HUDEP-2 (cell line): ENCODE measurements at regions not wholly inside any gene's neighbourhood (a gene's known extent, or its start where the extent isn't known, plus 50 kb on each side); places are given as distances from the start of the nearest gene placed in this dataset.

Experiments
- DNase-seq, 76 experiments: peaks; one replicate each; lab custom pipeline; 2025; ENCODE audit not compliant: unreplicated experiment in 76 of 76; lab: John Stamatoyannopoulos, UW

DNA sequence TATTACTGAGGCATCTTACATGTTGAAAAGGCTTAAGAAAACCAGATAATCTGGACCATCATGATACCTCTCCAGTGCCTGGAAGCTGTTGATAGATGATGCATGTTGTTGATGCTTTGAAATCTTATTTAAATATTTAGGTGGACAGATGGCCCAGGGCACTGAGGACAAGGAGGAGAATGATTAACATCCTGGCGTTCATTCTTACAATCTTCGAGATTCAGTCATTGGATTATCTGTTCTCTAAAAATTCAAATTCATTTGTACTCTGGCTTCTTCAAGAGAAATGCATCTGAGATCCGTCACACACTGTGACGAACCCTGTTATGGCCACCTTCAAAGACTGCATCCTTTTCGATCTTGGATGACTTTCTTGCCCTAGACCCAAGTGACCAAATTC, 121.3 kb upstream of the IGF1 start:
- no peak for DNase-seq

DNA sequence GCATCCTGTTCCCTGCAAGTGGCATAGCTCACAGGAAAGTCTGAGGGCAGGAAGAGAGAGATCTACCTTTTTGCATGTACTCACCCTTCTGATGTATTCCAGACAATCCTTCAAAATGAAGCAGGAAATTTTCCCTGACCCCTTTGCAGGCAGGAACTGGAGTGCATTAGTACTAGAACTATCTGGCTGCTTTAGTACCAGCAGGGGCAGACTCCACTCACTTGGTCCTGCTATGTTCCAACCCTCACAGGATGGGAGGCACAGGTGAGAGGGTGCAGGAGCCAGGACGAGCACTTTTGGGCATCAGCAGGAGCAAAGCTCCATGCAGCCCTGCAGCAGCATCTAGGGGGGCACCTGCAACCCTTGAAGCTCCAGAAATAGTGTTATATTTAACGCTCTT, 116.3 kb upstream of the IGF1 start:
- no peak for DNase-seq

DNA sequence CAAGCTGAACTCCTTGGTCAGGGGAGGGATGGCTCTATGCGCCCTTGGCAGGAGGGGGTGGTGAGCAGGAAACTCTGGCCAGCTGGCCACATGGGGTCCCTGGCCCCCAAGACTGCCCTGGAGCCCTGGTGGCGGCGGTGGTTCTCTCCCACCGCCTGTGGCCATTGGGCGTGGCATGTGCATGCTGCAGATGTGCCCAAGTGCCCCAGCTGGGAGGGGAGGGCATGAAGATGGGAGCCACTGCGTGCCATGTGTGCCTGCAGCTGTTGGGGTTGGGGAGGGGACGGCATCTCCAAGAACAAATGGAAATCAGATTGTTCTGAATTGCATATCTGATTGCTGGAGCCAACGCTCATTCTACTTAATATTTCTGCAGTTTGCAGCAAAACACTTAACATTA, 115.7 kb upstream of the IGF1 start:
- no peak for DNase-seq

DNA sequence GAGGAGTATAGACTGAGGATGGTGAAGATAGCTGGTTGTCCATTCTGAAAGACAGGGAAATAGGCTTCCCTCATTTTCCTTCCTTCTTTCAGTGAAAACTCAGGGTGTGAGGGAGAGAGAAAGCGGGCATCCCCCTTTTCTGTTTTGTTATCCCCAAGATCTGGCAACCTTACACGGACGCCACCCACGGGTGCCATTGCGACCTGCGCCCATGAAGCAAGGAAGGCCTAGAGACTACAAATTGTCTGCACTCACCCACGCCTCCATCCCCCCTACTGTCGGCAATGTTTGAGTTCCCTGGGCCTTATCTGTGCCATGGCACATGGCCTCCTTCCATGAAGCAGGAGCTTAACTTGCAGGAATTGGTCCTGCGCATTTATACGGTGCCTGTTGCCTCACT, 115.0 kb upstream of the IGF1 start:
- DNase-seq: no peak

DNA sequence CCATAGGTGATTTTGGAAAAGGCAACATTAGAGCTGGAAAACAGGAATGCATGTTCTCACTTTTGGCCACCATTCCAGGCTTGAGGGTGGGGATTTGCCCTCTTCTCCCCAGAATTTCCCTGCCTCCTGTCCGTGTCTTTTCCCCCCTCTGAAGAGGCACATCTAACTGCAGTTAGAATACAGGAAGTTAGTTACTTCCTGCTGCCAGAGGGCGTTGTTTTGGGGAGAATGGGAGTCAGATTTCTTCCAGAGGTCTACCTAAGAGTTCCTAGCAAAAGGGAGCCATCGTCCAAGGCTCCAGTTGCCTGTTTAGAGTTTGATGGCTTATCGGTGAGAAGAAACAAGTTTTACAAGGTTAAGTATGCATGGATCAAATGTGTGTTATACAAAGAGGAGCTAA, 112.8 kb upstream of the IGF1 start:
- DNase-seq: no peak

DNA sequence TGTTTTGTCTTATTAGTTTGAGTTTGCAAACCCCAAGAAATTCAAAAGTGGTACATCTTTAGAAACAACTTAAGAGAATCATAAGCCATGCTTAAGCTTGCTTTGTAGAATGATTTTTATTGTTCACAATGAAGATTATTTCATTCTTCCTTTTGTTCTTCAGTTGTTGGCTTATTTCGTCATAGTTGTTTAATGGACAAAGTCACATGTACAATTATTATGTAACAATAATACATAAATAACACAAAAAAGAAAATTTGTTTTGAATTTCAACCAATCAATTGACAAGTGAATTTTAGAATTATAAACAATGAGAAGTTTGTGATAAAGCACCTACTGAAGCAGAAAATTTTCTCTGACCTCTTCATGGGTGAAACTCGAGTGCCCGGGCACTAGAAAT, 111.8 kb upstream of the IGF1 start:
- no peak for DNase-seq

DNA sequence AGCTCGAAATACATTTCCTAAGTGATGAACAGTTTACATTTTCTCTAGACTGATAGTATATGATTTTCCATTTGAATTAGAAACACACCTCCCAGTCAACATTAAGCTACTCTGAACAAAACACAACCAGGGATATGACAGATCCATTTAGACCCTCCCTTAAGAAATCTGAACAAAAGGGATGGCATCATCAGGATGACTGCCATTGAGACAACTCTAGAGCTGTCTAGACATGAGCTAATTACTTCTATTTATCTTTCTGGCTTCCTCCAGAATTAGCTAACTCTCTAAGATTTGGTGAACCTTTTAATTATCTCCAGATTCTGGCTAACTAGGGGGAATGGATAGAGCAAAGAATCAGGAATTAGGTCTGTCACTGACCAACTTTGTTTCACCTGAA, 92.9 kb upstream of the IGF1 start:
- no peak for DNase-seq

DNA sequence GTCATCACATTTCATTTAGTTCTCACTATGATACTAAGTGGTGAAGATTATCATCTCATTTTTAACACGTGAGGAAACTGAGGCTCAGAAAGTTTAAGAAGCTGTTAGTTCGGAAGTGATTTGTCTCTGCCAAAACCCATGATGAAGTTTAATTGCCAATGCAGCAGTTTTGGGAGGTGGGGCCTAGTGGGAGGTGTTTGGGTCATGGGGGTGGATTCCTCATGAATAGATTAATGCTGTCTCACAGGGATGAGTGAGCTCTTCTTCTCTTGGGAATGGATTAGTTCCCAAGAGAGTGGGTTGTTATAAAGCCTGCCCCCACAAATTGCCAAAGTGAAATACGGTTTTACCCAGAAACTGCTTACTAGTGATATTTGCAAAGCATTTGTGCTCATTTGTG, 91.5 kb upstream of the IGF1 start:
- no peak for DNase-seq

DNA sequence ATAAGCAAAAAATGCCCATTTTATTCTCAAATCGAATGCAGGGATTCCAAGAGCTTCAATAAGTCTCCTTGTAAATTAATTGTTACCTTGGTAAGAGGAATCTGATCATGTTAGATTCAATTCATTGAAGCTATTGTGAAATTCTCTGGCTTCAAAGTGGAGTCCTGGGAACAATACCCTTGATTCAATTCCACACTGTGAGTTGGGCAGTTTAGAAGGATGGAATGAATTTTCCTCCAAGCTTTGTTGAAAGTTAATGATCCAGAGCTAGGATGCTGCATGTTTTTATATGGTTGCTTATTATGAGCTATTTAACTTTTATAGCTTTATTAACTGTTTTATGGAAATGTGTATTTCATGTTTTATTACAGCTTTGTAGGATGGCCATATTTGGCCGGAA, 89.9 kb upstream of the IGF1 start:
- DNase-seq: no peak

DNA sequence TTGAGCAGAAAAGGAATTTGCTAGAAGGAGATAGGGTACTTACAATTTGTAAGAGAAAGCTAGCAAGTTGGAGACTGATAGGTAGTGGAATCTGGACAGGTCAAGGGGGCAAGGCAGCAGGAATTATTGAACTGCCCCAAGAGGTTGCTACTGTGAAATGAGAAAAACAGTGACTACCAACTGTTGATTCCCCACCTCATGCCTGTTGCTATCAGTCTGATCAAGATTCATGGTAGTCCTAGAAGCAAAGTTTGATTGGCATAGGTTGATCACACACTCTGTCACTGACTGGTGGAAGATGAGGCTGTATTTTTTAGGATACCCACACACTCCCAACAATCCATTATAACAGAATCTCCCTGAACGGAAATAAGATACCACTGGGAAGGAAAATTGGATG, 89.4 kb upstream of the IGF1 start:
- DNase-seq: no peak

DNA sequence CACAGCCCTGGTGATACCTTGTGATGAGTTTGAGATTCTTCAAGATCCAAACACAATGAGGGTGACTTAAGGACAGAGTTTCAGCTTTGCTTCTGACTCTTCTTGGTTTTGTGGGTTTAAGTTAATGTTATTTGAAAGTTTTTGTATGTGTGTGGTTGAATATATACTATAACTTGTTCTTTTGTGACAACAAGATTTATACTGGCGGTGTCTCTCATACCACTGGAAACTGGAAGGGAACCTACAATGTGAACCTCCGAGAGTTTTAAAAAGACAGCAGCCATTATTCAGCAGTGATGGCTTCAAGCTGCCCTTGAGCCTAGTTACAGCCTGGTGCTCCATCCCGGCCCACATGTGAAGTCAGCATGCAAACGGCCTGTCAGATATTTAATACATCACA, 87.9 kb upstream of the IGF1 start:
- no peak for DNase-seq

DNA sequence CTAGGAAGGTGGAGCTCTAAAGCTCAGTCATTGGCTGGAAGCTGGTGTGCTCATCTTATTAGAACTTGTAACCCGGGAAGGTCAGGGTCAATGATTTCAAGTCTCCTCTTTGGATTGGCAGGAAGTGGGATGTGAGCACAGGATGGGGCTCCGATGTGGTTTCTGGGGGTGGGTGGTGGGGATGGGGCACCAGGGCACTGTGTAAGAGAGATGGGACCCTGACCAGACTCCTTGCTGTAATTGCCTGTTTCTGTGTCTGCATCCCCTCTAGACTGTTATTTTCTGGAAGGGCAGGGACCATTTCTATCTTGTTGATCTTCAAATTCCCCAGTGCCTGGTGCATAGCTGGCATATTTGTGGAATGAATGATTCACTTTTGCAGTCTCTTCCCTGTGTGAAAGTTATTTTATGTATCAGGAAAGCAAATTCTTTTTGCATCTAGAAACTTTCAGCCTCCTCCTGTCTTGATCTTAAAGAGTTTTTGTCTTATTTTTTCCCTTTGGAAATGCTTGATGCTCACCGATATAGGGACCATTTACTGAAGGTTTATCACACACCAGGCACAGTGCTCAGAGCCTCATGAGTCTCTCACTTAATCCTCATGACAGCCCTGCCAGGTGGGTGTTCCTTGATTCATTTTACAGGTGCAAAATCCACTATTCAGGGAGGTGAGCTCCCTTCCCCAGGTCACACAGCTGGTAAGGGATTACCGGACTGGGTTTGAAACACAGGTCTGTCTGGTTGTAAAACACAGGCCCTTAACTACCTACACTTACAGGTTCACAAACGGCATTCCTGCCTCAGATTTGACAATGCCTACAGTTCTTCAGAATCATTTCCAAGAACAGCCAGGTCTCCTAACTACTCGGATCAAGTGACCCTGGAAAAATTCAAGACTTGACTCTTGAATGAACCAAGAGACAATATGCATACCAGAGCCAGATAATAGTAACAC, 86.9 kb upstream of the IGF1 start:
- DNase-seq: no peak

DNA sequence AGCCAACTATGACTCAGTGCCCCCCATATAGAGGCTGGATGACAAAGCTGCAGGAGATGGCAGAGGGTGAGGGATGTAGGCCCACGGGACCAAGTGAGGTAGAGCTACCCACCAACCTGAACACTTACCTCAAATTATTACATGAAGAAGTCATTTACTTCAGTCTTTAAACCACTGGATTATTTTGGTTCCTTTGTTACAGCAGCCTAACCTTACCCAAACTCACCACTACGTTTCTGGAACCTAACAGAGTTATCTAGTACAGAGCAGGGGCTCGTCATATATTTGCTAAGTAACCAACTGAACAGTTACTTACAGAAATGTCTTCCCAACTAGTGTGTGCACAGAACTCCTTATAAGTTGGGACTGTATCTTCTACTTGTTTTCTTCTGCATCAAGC, 85.2 kb upstream of the IGF1 start:
- no peak for DNase-seq

DNA sequence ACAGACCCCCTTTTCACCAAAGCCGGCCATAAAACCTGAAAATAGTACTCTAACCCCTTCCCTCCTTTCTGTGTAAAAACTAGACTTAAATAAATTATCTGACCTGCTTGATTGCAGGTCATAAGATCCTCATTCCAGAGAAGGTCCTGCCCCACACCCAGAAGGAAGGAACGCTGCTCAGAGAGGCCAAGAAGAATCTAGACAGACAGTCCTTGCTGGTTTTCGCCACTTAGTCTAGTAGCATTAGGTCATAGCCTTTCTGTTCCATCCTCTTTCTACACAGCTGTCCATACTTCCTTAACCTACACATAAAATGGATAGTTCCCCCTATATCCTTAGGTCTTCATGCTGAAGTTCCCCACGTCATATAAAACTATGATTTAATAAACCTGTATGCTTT, 83.7 kb upstream of the IGF1 start:
- no peak for DNase-seq

DNA sequence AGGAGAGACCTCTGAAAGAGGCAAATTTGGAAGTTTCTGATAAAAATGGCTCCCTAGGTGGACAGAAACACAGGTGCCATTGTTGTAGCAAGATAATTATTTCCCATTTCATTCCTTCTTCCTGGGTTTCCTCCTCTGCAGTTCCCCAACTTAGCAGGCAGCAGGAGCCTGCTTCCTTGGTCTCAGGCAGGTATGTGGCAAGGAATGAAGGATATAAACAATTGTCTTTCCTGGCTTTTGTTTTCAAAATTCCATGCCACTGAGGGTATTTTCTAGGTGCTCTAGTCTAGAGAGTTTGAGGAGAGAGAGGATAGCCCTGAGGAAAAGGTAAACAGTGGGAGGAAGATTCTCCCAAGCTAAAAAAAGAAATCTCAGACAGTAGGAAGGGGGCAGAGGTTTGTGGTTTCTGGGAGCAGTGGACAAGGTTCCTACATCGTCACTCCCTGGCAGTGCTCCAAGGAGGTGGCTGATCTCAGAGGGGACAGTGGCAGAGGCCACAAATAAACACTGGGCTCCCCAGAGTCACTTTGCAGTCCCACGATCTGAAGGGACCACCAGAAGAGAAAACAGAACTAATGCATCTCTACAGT, 82.6 kb upstream of the IGF1 start:
- no peak for DNase-seq

DNA sequence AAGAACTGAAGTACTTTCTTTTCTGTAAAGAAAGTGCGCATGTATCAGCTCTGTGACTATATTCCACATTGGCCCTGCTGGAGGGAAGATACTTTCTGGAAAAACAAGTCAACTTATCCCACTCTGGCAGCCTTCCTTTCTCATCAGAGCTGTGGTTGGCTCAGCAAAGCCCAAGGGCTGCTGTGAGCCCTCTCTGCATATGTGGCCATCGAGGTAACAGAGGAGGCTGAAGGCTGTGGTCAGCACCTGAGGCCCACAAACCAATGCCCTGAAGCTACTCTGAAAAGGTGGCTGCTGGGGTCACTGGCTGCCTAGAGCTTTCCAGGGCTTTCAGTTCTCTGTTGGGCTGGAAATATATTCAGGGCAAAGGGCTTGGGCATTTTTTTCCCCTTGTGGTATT, 70.8 kb upstream of the IGF1 start:
- DNase-seq: no peak

DNA sequence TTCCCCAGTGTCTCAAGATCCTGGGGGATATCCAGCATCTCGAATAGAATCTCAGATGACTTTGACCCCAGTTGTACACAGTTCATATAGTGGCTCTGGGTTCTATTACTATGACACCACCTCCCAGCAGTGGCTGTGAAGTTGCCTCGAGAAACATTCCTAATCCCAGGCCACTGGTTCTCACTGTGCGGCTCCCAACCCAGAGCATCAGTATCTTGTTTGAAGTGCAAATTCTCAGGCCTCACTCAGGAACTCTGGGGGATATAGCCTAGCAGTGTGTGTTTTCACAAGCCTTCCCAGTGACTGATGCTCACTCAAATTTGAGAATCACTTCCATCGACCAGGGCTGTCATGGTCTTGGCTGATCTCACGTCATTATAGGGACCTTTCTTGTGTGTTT, 69.3 kb upstream of the IGF1 start:
- DNase-seq: no peak

DNA sequence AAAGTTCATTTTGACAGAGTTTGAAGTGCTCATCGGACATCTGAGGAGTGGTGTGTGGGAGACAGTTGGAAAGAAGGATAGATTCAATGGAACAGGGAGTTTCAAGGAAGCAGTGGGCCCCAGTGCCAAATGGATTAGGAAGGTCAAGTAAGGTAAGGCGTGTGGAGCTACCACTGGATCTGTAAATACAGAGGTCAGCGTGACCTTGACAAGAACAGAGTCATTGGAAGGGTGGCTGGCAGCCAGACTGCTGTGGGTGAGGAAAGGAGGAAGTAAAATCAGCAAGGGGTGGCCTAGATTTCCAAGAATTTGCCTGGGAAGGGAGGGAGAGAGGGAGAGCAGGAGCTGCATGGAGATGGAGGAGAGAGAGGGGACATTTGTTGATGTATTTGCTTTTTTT, 68.2 kb upstream of the IGF1 start:
- no peak for DNase-seq

DNA sequence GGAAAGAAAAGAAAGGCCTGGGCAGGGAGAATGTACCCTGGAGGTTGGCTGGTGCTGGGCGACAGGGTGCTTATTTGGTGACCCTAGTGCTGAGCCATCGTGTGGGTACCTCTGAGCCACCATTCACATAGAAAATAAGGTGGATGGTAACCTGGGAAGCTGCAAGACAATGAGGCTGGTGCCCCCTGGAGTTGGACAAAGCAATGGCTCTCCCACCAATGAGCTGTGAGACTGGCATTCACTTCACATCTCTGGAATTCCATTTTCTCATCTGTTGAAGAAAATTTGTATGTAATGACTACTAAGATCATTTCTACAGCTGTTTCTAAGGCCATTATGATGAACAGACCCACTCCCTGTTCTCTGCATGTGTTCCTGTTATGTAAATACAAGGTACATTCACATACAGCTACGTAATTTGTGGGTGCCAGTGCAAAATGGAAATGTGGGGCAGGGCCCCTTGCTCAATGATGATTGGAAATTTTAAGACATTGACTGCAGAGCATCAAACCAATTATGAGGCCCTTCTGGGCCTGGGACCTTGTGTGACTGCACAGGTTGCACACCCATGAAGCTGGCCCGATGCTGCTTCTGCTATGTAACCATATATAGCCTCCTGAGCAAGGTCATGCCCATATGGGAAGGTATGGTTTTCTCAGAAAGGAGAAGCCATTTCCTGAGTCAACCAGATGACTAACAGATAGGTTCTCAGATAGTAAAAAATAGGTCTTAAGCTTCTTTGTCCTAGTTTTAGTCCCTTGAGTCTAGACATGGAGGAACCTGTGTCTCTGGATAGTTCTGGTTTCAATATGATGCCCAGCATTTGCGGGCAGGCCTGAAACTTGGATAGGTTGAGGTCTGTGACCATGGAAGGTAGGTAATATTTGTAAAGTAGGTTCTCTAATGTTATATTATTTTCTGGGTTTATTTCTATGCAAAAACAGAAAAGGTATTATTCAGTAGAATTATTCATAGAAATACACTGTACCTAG, 63.4 kb upstream of the IGF1 start:
- peak in 2 of 76 experiments; percentile 2 to 3 for DNase-seq

DNA sequence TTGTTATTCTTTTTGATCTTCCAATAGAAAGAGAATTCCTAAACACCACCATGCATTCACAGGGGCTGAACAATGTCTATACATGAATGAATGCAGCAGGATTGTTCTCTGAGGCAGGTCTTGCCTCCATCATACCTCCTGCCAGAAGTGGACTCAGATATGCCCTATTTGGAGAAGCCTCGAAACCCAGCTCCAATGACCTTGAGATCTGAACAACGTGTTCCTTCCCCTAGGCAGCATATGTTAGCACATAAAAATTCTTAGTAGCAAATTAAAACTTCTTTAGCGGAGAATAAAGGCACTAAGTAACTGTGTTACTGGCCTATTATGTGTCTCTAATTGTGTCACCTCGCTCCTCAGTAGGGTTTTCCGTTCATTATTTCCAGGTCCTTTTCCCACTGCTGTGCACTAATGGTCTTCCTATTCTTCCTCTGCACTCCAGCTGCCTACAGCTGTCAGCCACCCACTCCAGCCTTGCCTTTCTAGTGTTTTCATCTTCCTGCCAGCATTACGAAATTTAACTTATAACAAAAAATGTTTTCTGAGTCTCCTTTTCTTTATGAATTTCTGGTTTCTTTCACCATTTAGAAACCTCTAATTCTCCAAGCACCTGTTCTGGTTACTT, 62.6 kb upstream of the IGF1 start:
- DNase-seq: no peak
